Body of pancreas (tissue), 4 donors: ENCODE measurements at regions not wholly inside any gene's neighbourhood (a gene's known extent, or its start where the extent isn't known, plus 50 kb on each side); places are given as distances from the start of the nearest gene placed in this dataset.

Source experiments
- POLR2A ChIP-seq, 3 donors: fragments of 450-650 bp; IDR thresholded peaks; one replicate each; pipeline ENCODE4 v1.6.1; 2016; ENCODE audit warnings: antibody characterized with exemption in 3 of 3, mild to moderate bottlenecking in 2 of 3
- TF ChIP-seq, protein P1 (sequence below), 7 experiments: fragments of 450-650 bp in 4 of 7; fragments of 200-600 bp in 3 of 7; sonication (generic) in 3 of 7; IDR thresholded peaks; one replicate each; pipeline ENCODE4 v1.5.1; 2016 to 2019; ENCODE audit warnings: antibody characterized with exemption in 7 of 7

DNA sequence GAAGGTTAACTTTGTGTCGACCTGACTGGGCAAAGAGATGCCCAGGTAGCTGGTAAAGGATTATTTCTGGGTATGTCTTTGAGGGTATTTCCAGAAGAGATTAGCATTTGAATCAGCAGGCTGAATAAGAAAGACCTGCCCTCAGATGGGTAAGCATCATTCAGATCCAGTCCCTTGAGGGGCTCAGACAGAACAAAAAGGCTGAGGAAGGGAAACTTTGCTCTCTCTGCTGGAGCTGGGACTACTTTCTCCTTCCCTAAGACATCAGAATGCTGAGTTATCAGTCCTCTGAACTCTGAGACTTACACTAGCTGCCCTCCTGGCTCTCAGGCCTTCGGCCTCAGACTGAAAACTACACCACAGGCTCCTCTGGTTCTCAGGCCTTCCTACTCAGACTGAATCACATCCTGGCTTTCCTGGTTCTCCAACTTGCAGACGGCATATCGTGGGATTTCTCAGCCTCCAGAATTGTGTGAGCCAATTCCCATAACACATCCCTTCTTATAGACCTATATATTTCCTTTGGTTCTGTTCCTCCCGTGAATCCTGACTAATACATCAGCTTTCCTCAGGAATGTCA lies 982.9 kb downstream of the TUSC7 start:
- TF ChIP-seq, protein P1, sequence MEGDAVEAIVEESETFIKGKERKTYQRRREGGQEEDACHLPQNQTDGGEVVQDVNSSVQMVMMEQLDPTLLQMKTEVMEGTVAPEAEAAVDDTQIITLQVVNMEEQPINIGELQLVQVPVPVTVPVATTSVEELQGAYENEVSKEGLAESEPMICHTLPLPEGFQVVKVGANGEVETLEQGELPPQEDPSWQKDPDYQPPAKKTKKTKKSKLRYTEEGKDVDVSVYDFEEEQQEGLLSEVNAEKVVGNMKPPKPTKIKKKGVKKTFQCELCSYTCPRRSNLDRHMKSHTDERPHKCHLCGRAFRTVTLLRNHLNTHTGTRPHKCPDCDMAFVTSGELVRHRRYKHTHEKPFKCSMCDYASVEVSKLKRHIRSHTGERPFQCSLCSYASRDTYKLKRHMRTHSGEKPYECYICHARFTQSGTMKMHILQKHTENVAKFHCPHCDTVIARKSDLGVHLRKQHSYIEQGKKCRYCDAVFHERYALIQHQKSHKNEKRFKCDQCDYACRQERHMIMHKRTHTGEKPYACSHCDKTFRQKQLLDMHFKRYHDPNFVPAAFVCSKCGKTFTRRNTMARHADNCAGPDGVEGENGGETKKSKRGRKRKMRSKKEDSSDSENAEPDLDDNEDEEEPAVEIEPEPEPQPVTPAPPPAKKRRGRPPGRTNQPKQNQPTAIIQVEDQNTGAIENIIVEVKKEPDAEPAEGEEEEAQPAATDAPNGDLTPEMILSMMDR (IDR thresholded peaks at IDR 0.05) = no peak
- no peak for TF ChIP-seq POLR2A (IDR thresholded peaks at IDR 0.05)
